ENCODE measurements at regions not wholly inside any gene's neighbourhood (a gene's known extent, or its start where the extent isn't known, plus 50 kb on each side); places are given as distances from the start of the nearest gene placed in this dataset.

DNA sequence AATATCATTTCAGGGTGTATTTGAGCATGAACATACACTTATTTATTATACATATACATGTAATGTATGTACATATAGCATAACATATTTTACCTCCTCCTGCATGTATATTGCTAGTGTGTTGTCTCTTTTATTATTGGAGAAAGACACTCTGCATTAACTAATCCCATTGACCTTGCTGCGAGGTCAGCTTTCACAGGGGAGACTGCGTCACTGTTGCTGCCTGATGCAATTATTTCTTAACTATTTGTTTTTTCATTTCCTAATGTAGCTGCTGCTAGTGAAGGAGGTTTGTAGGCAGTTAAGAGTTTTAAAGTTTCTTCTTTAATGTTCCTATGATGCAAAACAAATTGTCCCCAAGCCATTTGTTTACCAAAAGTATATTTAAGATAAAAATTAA lies 185.4 kb upstream of the CNTN5 start:
- ChIA-PET POLR2A (no interaction called here), CTCF (no interaction called here)
- Histone ChIP-seq H3K9me1 (replicated peaks; ENCODE audit: control insufficient read depth, extremely low read depth, insufficient read depth, low read length) (no peaks in the 10 kb centered on the region), H2AFZ (ENCODE audit: low read depth, low read length) (no peak overlapping the region), H3K79me2 (ENCODE audit: control insufficient read depth, insufficient read depth, low read length) (no peaks in the 10 kb centered on the region), H3K36me3 (ENCODE audit: control insufficient read depth in 2 of 2, extremely low read depth in 1 of 2, insufficient read depth in 2 of 2, low read length in 2 of 2) (no peaks in the 10 kb centered on the region), H3K4me1 (ENCODE audit: control insufficient read depth, extremely low read depth, insufficient read depth, low read length) (no peaks in the 10 kb centered on the region), H3K4me3 (replicated peaks in 1 of 3; ENCODE audit: insufficient read depth in 1 of 3, low read depth in 1 of 3, low read length in 3 of 3) (no peak overlapping the region), H4K20me1 (replicated peaks; ENCODE audit: control insufficient read depth, extremely low read depth, insufficient read depth, low read length) (no peaks in the 10 kb centered on the region), H3K4me2 (ENCODE audit: insufficient read depth, low read length) (no peak overlapping the region), H3K27ac (ENCODE audit: insufficient read depth, low read depth, low read length) (no peak overlapping the region), H3K27me3 (ENCODE audit: control insufficient read depth in 2 of 2, insufficient read depth in 2 of 2, low read length in 2 of 2) (no peaks in the 10 kb centered on the region), H3K9ac (replicated peaks; ENCODE audit: extremely low read depth, insufficient read depth, low read length) (no peak overlapping the region), H3K9me3 (replicated peaks; ENCODE audit: control insufficient read depth, insufficient read depth, low read length) (no peaks in the 10 kb centered on the region)
- no peak for TF ChIP-seq GATA2 (IDR thresholded peaks at IDR 0.05; ENCODE audit: insufficient read depth, insufficient read length, low read depth, low read length)
- TF ChIP-seq MYC (IDR thresholded peaks at IDR 0.05; ENCODE audit: low read depth, low read length), result no peak
- TF ChIP-seq EZH2 (IDR thresholded peaks at IDR 0.05; ENCODE audit: borderline replicate concordance, low read depth, low read length, severe bottlenecking), result no peak
- TF ChIP-seq POLR2AphosphoS5 (IDR thresholded peaks at IDR 0.05; ENCODE audit: insufficient read depth, low read depth, low read length), result no peak
- TF ChIP-seq, protein P1, sequence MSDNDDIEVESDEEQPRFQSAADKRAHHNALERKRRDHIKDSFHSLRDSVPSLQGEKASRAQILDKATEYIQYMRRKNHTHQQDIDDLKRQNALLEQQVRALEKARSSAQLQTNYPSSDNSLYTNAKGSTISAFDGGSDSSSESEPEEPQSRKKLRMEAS (IDR thresholded peaks at IDR 0.05; ENCODE audit: insufficient read depth, insufficient read length), result no peak
- TF ChIP-seq JUN (IDR thresholded peaks at IDR 0.05; ENCODE audit: borderline replicate concordance, insufficient read depth, insufficient read length, low read depth), result no peak
- TF ChIP-seq POLR2A (IDR thresholded peaks at IDR 0.05; ENCODE audit: low read depth, low read length), result no peak
- TF ChIP-seq, protein P2, sequence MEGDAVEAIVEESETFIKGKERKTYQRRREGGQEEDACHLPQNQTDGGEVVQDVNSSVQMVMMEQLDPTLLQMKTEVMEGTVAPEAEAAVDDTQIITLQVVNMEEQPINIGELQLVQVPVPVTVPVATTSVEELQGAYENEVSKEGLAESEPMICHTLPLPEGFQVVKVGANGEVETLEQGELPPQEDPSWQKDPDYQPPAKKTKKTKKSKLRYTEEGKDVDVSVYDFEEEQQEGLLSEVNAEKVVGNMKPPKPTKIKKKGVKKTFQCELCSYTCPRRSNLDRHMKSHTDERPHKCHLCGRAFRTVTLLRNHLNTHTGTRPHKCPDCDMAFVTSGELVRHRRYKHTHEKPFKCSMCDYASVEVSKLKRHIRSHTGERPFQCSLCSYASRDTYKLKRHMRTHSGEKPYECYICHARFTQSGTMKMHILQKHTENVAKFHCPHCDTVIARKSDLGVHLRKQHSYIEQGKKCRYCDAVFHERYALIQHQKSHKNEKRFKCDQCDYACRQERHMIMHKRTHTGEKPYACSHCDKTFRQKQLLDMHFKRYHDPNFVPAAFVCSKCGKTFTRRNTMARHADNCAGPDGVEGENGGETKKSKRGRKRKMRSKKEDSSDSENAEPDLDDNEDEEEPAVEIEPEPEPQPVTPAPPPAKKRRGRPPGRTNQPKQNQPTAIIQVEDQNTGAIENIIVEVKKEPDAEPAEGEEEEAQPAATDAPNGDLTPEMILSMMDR (IDR thresholded peaks at IDR 0.05; ENCODE audit: extremely low read depth in 1 of 2, insufficient read depth in 1 of 2, low read depth in 1 of 2, low read length in 2 of 2), result no peak
- no peak for TF ChIP-seq FOS (IDR thresholded peaks at IDR 0.05; ENCODE audit: borderline replicate concordance, insufficient read depth, low read length)
- DNase-seq (ENCODE audit: low read depth, low spot score) (no peak), FAIRE-seq (no peak)
- intact Hi-C loops (cut with micrococcal nuclease), result no loop called here
- no TSS peak for BruUV-seq (replicated peaks)
- dilution Hi-C loops (cut with MboI; ENCODE audit: extremely low pct_ligation_motif_present, low sequenced_read_pairs), result no loop called here

All from endothelial cell of umbilical vein (primary cell).